G401 (cell line): ENCODE measurements at regions not wholly inside any gene's neighbourhood (a gene's known extent, or its start where the extent isn't known, plus 50 kb on each side); places are given as distances from the start of the nearest gene placed in this dataset.

Experiments used
- DNase-seq: peaks from one replicate; pipeline ENCODE4 v3.0.0-alpha.2; 2015; ENCODE audit warnings: low spot score
- in situ Hi-C: cut with HindIII; loops from 2 replicates; pipeline ENCODE4 v1.10.0; 2016; ENCODE audit warnings: low sequenced_read_pairs, mixed read lengths

GRCh38 chrX:95029571-95029970 lies 1355.6 kb downstream of the FAM133A start:
- DNase-seq: no peak
- in situ Hi-C loops: no loop called here

GRCh38 chrX:95040104-95040503 lies 1366.1 kb downstream of the FAM133A start:
- no peak for DNase-seq
- in situ Hi-C loops: no loop called here

GRCh38 chrX:95044331-95044730 lies 1370.3 kb downstream of the FAM133A start:
- DNase-seq: no peak
- in situ Hi-C loops: no loop called here

GRCh38 chrX:95055991-95056390 lies 1382.0 kb downstream of the FAM133A start:
- no peak for DNase-seq
- in situ Hi-C loops: no loop called here

GRCh38 chrX:95056901-95057300 lies 1382.9 kb downstream of the FAM133A start:
- in situ Hi-C loops: no loop called here
- no peak for DNase-seq

- in situ Hi-C loops: no loop called here
- no peak for DNase-seq
These were observed 1383.3 kb downstream of the FAM133A start for GRCh38 chrX:95057341-95057740.

- in situ Hi-C loops: no loop called here
- DNase-seq: no peak
These were observed 1384.8 kb downstream of the FAM133A start for GRCh38 chrX:95058815-95059214.

- in situ Hi-C loops: no loop called here
- DNase-seq: no peak
These were observed 1385.9 kb downstream of the FAM133A start for GRCh38 chrX:95059909-95060308.

GRCh38 chrX:95063554-95063953 lies 1389.5 kb downstream of the FAM133A start:
- DNase-seq: no peak
- in situ Hi-C loops: no loop called here

GRCh38 chrX:95065151-95065550 lies 1391.1 kb downstream of the FAM133A start:
- no peak for DNase-seq
- in situ Hi-C loops: no loop called here

GRCh38 chrX:95071052-95071451 lies 1397.0 kb downstream of the FAM133A start:
- in situ Hi-C loops: no loop called here
- no peak for DNase-seq

GRCh38 chrX:95071621-95072020 lies 1397.6 kb downstream of the FAM133A start:
- in situ Hi-C loops: no loop called here
- no peak for DNase-seq

GRCh38 chrX:95076449-95076848 lies 1402.4 kb downstream of the FAM133A start:
- in situ Hi-C loops: no loop called here
- no peak for DNase-seq

- peak; percentile 0 for DNase-seq
- in situ Hi-C loops: no loop called here
These were observed 1427.9 kb downstream of the FAM133A start for GRCh38 chrX:95101851-95102390.

- in situ Hi-C loops: no loop called here
- DNase-seq: no peak
These were observed 1443.5 kb downstream of the FAM133A start for GRCh38 chrX:95117556-95117955.

- in situ Hi-C loops: no loop called here
- no peak for DNase-seq
These were observed 1472.0 kb downstream of the FAM133A start for GRCh38 chrX:95145848-95146490.

- in situ Hi-C loops: no loop called here
These were observed 1478.8 kb downstream of the FAM133A start for GRCh38 chrX:95152810-95153209.

GRCh38 chrX:95156566-95156965 lies 1482.6 kb downstream of the FAM133A start:
- DNase-seq: no peak
- in situ Hi-C loops: no loop called here

More at GRCh38 chrX:95152810-95153209, 1478.8 kb downstream of the FAM133A start:
- DNase-seq: no peak
